ENCODE measurements at regions not wholly inside any gene's neighbourhood (a gene's known extent, or its start where the extent isn't known, plus 50 kb on each side); places are given as distances from the start of the nearest gene placed in this dataset.
A peak's percentile ranks its signal among the peaks of the same experiment; 100 is the strongest.

DNA sequence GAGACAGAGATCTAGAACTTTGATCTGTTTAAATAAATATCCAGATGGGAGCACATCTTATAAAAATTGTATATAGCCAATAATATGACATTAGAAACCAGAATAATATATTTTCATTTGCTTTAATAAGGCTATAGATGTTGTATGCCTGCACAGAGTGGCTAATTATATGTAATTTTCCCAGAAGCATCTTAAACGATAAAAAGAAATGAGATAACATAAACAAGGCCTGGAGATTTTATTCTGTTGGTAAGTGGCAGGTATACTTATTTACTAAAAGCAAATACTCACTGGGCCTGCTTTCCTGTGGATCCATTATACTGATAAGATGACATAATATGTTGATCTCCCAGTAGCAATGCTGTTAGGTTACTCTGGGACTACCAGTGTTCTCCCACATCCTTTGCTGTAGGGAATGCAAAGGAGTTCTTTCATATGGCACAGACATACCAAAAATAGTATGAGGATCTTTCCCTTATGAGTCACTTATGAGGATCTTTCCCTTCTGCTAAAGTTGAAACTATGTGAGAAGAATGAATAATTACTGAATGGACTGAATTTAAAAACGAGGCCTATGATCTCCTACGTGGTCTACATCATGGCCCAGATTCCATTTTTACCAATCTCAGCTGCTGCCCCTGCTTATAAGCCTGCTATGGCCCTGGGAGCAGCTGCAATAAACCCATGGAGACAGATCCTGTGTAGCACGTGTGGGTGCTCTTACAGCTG is 112.1 kb downstream of the NUDT12 start:
- peak overlapping the region; percentile 75 for H3K27ac ChIP-seq (ENCODE audit: low read depth, low read length)
- TF ChIP-seq, protein P1, sequence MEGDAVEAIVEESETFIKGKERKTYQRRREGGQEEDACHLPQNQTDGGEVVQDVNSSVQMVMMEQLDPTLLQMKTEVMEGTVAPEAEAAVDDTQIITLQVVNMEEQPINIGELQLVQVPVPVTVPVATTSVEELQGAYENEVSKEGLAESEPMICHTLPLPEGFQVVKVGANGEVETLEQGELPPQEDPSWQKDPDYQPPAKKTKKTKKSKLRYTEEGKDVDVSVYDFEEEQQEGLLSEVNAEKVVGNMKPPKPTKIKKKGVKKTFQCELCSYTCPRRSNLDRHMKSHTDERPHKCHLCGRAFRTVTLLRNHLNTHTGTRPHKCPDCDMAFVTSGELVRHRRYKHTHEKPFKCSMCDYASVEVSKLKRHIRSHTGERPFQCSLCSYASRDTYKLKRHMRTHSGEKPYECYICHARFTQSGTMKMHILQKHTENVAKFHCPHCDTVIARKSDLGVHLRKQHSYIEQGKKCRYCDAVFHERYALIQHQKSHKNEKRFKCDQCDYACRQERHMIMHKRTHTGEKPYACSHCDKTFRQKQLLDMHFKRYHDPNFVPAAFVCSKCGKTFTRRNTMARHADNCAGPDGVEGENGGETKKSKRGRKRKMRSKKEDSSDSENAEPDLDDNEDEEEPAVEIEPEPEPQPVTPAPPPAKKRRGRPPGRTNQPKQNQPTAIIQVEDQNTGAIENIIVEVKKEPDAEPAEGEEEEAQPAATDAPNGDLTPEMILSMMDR (IDR thresholded peaks at IDR 0.05; ENCODE audit: low read depth, low read length) = no peak
- H3K27me3 ChIP-seq (ENCODE audit: control insufficient read depth, insufficient read depth, low read length) = no peaks in the 10 kb centered on the region
- no peaks in the 10 kb centered on the region for H3K9me3 ChIP-seq (ENCODE audit: control insufficient read depth, insufficient read depth, low read length)
- POLR2A ChIA-PET = interaction anchor here (0.6 kb wide), 1 partner anchor 22 kb away, joined by 3 read pairs; no protein-coding TSS in a partner anchor
- DNase-seq (ENCODE audit: low read depth, low spot score) = peak; percentile 53
- H3K4me3 ChIP-seq (ENCODE audit: low read depth, low read length) = no peak overlapping the region
- CTCF ChIA-PET = no interaction called here

DNA sequence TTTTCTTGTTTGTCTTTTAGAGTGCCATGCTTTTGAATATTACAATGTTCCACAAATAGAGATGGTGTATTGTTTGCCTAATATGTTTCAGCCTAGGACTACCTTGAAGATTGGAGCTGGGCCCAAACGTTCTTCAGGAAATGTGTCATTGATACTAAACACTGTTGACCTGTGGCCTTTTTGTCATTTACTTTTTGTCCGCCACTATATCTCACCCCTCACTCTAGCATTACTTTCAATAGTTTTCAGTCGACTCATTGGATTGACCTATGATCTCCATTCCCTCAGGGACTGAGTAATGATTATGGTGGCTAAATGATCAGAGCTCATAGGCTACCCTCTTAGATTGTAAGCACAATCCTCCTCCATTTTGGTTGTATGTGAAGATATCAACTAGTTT is 115.8 kb downstream of the NUDT12 start:
- ChIA-PET POLR2A (no interaction called here), CTCF (no interaction called here)
- no peak for DNase-seq (ENCODE audit: low read depth, low spot score)

DNA sequence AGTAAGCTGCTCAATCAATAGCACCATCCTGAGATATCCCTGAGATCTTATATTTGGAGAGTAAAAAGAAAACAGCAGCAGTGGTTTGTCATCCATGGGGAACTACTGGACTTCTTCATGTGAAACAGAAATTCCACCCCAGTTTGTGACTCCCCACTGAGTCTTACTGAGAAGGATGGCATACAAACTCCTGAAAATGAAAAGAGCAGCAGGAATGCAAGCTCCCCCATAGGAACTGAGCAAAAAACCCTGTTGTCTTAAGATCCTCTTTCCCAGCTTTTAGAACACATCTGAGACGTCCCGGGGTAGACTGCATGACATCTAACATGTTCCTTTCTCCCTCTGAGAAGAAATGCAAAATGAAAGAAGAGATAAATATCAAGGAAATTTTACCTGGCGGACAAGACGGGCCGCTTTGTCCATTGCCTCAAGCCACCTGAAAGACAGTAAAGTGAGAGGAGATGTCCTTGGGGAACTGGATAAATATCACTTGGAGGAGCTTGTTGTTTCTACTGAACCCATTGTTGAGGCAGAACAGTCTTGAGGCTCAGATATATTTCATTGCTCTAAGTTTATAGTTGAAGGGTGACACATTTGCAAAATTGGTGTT is 117.1 kb downstream of the NUDT12 start:
- Histone ChIP-seq H3K4me3 (ENCODE audit: low read depth, low read length) (no peak overlapping the region), H3K27ac (ENCODE audit: low read depth, low read length) (no peak overlapping the region), H3K27me3 (ENCODE audit: control insufficient read depth, insufficient read depth, low read length) (no peaks in the 10 kb centered on the region), H3K9me3 (ENCODE audit: control insufficient read depth, insufficient read depth, low read length) (no peaks in the 10 kb centered on the region)
- POLR2A ChIA-PET = no interaction called here
- TF ChIP-seq, protein P1 (IDR thresholded peaks at IDR 0.05; ENCODE audit: low read depth, low read length) = no peak
- no peak for DNase-seq (ENCODE audit: low read depth, low spot score)
- CTCF ChIA-PET = no interaction called here

More for the DNA sequence above, 115.8 kb downstream of the NUDT12 start:
- Histone ChIP-seq H3K9me3 (ENCODE audit: control insufficient read depth, insufficient read depth, low read length) (no peaks in the 10 kb centered on the region), H3K4me3 (ENCODE audit: low read depth, low read length) (no peak overlapping the region), H3K27ac (ENCODE audit: low read depth, low read length) (no peak overlapping the region), H3K27me3 (ENCODE audit: control insufficient read depth, insufficient read depth, low read length) (no peaks in the 10 kb centered on the region)
- TF ChIP-seq, protein P1 (IDR thresholded peaks at IDR 0.05; ENCODE audit: low read depth, low read length) = no peak

DNA sequence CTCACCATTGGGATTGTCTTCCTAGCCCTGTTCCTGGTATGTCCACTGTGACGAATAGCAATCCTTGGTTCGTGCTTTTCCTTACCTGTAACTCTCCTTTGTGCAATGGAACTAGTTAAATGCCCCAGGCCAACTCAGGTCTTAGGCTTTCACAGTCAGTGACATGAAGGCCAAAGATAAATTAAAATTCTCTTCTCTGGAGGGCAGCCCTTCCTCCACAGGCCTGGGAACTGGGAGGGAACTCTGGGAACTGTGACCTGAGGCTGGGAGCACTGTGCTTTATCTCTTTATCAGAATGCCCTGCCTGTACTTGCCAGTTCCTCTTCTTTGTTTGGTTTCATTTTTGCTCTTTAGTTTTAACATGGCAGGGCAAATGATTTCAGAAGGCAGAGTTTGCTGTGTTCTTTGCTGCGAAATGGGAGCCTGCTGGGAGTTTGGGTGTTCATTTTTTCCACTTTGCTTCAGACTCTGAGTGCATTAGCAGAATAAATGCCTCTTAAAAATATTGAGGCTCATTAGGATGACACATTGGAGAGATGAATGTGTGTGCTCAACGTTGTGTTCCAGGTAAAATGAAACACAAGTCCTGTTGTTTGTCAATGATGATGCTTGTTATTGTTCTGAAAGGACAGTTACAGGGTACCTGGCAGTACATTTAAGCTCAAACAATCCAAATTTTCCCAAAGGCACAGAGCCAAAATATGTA is 118.1 kb downstream of the NUDT12 start:
- Histone ChIP-seq H3K9me3 (ENCODE audit: control insufficient read depth, insufficient read depth, low read length) (no peaks in the 10 kb centered on the region), H3K27ac (ENCODE audit: low read depth, low read length) (no peak overlapping the region), H3K4me3 (ENCODE audit: low read depth, low read length) (no peak overlapping the region), H3K27me3 (ENCODE audit: control insufficient read depth, insufficient read depth, low read length) (no peaks in the 10 kb centered on the region)
- ChIA-PET POLR2A (no interaction called here), CTCF (no interaction called here)
- DNase-seq (ENCODE audit: low read depth, low spot score) = no peak
- TF ChIP-seq, protein P1 (IDR thresholded peaks at IDR 0.05; ENCODE audit: low read depth, low read length) = no peak

DNA sequence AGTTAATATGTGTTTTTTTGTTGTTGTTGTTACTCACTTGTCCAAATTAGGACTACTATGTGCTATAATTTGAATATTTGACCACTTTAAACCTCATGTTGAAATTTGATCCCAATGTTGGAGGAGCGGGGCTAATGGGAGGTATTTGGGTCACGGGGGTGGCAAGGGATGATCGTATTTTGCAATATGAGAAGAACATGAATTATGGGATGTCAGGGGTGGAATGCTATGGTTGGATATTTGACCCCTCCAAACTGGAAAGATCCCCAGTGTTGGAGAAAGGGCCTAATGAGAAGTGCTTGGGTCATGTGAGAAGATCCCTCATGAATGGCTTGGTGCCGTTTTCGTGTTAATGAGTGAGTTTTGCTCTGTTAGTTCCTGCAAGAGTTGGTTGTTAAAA is 119.8 kb downstream of the NUDT12 start:
- no peak for DNase-seq (ENCODE audit: low read depth, low spot score)
- POLR2A ChIA-PET = no interaction called here
- CTCF ChIA-PET = no interaction called here
- H3K27ac ChIP-seq (ENCODE audit: low read depth, low read length) = no peak overlapping the region
- H3K9me3 ChIP-seq (ENCODE audit: control insufficient read depth, insufficient read depth, low read length) = no peaks in the 10 kb centered on the region
- no peaks in the 10 kb centered on the region for H3K27me3 ChIP-seq (ENCODE audit: control insufficient read depth, insufficient read depth, low read length)
- TF ChIP-seq, protein P1 (IDR thresholded peaks at IDR 0.05; ENCODE audit: low read depth, low read length) = no peak
- no peak overlapping the region for H3K4me3 ChIP-seq (ENCODE audit: low read depth, low read length)

Data from AG04450 (cell line).